ENCODE measurements at regions not wholly inside any gene's neighbourhood (a gene's known extent, or its start where the extent isn't known, plus 50 kb on each side); places are given as distances from the start of the nearest gene placed in this dataset.
"Not testable (repeated sequence)": the region's sequence is repeated elsewhere in the genome, so short reads cannot be mapped to it uniquely, and the experiment has no call there.

GRCh38 chr1:234960722-234961455, 167.7 kb downstream of the TOMM20 start:
- no peak for DNase-seq (ENCODE audit: low spot score)

GRCh38 chr1:234958706-234959657, 169.7 kb downstream of the TOMM20 start:
- no peak for DNase-seq (ENCODE audit: low spot score)

- DNase-seq (ENCODE audit: low spot score): no peak
Measured at GRCh38 chr1:234958066-234958705, 170.5 kb downstream of the TOMM20 start.

GRCh38 chr1:234957330-234958065, 171.1 kb downstream of the TOMM20 start:
- no peak for DNase-seq (ENCODE audit: low spot score)

GRCh38 chr1:234956821-234957329, 171.8 kb downstream of the TOMM20 start:
- no peak for DNase-seq (ENCODE audit: low spot score)

GRCh38 chr1:234955107-234955731, 173.4 kb downstream of the TOMM20 start:
- peak; percentile 79 for DNase-seq (ENCODE audit: low spot score)

GRCh38 chr1:234954613-234955012, 174.0 kb downstream of the TOMM20 start:
- no peak for DNase-seq (ENCODE audit: low spot score)

- no peak for DNase-seq (ENCODE audit: low spot score)
Measured at GRCh38 chr1:234953655-234954405, 174.8 kb downstream of the TOMM20 start.

- no peak for DNase-seq (ENCODE audit: low spot score)
Measured at GRCh38 chr1:234950598-234950997, 178.0 kb downstream of the TOMM20 start.

- not testable (repeated sequence) for DNase-seq (ENCODE audit: low spot score)
Measured at GRCh38 chr1:234949528-234949927, 179.1 kb downstream of the TOMM20 start.

- DNase-seq (ENCODE audit: low spot score): peak; percentile 37
Measured at GRCh38 chr1:234944439-234945344, 183.9 kb downstream of the TOMM20 start.

GRCh38 chr1:234943836-234944402, 184.7 kb downstream of the TOMM20 start:
- no peak for DNase-seq (ENCODE audit: low spot score)

GRCh38 chr1:234942879-234943506, 185.6 kb downstream of the TOMM20 start:
- no peak for DNase-seq (ENCODE audit: low spot score)

GRCh38 chr1:234942012-234942332, 186.7 kb downstream of the TOMM20 start:
- no peak for DNase-seq (ENCODE audit: low spot score)

- DNase-seq (ENCODE audit: low spot score): no peak
Measured at GRCh38 chr1:234941321-234942011, 187.2 kb downstream of the TOMM20 start.

GRCh38 chr1:234940841-234941240, 187.8 kb downstream of the TOMM20 start:
- no peak for DNase-seq (ENCODE audit: low spot score)

- DNase-seq (ENCODE audit: low spot score): no peak
Measured at GRCh38 chr1:234938924-234939323, 189.7 kb downstream of the TOMM20 start.

- no peak for DNase-seq (ENCODE audit: low spot score)
Measured at GRCh38 chr1:234938135-234938534, 190.5 kb downstream of the TOMM20 start.

Data from pons (tissue), 1 donor.